GM21576 (cell line): ENCODE measurements at regions not wholly inside any gene's neighbourhood (a gene's known extent, or its start where the extent isn't known, plus 50 kb on each side); places are given as distances from the start of the nearest gene placed in this dataset.
"Not testable (repeated sequence)": the region's sequence is repeated elsewhere in the genome, so short reads cannot be mapped to it uniquely, and the experiment has no call there.

ENCODE experiments used
- ATAC-seq: cut with Tn5 transposase; IDR thresholded peaks from one replicate; pipeline ENCODE4 v1.9.1; 2021; ENCODE audit warnings: mild to moderate bottlenecking, moderate library complexity; ENCODE audit not compliant: unreplicated experiment

GRCh38 chr1:14129009-14129408 lies 429.0 kb downstream of the PRDM2 start:
- no peak for ATAC-seq

- ATAC-seq = no peak
These were observed 435.1 kb downstream of the PRDM2 start for GRCh38 chr1:14135070-14135469.

- ATAC-seq = no peak
These were observed 436.3 kb downstream of the PRDM2 start for GRCh38 chr1:14136152-14136763.

GRCh38 chr1:14136881-14137280 lies 436.9 kb downstream of the PRDM2 start:
- no peak for ATAC-seq

GRCh38 chr1:14137411-14138134 lies 437.6 kb downstream of the PRDM2 start:
- ATAC-seq = no peak

- ATAC-seq = no peak
These were observed 438.1 kb downstream of the PRDM2 start for GRCh38 chr1:14138135-14138506.

GRCh38 chr1:14138687-14139086 lies 438.7 kb downstream of the PRDM2 start:
- ATAC-seq = no peak

GRCh38 chr1:14140831-14141401 lies 440.9 kb downstream of the PRDM2 start:
- no peak for ATAC-seq

GRCh38 chr1:14141656-14142055 lies 441.7 kb downstream of the PRDM2 start:
- no peak for ATAC-seq

GRCh38 chr1:14142397-14143100 lies 442.6 kb downstream of the PRDM2 start:
- no peak for ATAC-seq

GRCh38 chr1:14143777-14144176 lies 443.8 kb downstream of the PRDM2 start:
- no peak for ATAC-seq

GRCh38 chr1:14148526-14148925 lies 448.5 kb downstream of the PRDM2 start:
- ATAC-seq = no peak

- no peak for ATAC-seq
These were observed 449.1 kb upstream of the KAZN start for GRCh38 chr1:14149431-14149830.

- ATAC-seq = no peak
These were observed 441.9 kb upstream of the KAZN start for GRCh38 chr1:14156543-14156942.

- ATAC-seq = no peak
These were observed 437.7 kb upstream of the KAZN start for GRCh38 chr1:14160781-14161180.

- no peak for ATAC-seq
These were observed 435.2 kb upstream of the KAZN start for GRCh38 chr1:14163246-14163645.

- no peak for ATAC-seq
These were observed 433.1 kb upstream of the KAZN start for GRCh38 chr1:14165371-14165801.

- ATAC-seq = no peak
These were observed 430.6 kb upstream of the KAZN start for GRCh38 chr1:14167884-14168283.

- no peak for ATAC-seq
These were observed 430.0 kb upstream of the KAZN start for GRCh38 chr1:14168326-14169063.

GRCh38 chr1:14173598-14173997 lies 424.9 kb upstream of the KAZN start:
- ATAC-seq = no peak

- ATAC-seq = not testable (repeated sequence)
These were observed 420.6 kb upstream of the KAZN start for GRCh38 chr1:14177866-14178265.
